ENCODE measurements at regions not wholly inside any gene's neighbourhood (a gene's known extent, or its start where the extent isn't known, plus 50 kb on each side); places are given as distances from the start of the nearest gene placed in this dataset.

- TF ChIP-seq, protein P1, sequence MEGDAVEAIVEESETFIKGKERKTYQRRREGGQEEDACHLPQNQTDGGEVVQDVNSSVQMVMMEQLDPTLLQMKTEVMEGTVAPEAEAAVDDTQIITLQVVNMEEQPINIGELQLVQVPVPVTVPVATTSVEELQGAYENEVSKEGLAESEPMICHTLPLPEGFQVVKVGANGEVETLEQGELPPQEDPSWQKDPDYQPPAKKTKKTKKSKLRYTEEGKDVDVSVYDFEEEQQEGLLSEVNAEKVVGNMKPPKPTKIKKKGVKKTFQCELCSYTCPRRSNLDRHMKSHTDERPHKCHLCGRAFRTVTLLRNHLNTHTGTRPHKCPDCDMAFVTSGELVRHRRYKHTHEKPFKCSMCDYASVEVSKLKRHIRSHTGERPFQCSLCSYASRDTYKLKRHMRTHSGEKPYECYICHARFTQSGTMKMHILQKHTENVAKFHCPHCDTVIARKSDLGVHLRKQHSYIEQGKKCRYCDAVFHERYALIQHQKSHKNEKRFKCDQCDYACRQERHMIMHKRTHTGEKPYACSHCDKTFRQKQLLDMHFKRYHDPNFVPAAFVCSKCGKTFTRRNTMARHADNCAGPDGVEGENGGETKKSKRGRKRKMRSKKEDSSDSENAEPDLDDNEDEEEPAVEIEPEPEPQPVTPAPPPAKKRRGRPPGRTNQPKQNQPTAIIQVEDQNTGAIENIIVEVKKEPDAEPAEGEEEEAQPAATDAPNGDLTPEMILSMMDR (IDR thresholded peaks at IDR 0.05), result no peak
- TF ChIP-seq EZH2 (IDR thresholded peaks at IDR 0.05; ENCODE audit: borderline replicate concordance, insufficient read depth, low read depth, low read length, poor library complexity, severe bottlenecking), result no peak
- no peak for DNase-seq
- Histone ChIP-seq H3K27me3 (replicated peaks in 1 of 4; ENCODE audit: control extremely low read depth in 1 of 4, control insufficient read depth in 3 of 4, insufficient read depth in 4 of 4, low read length in 3 of 4) (no peaks in the 10 kb centered on the region), H4K20me1 (ENCODE audit: control insufficient read depth, insufficient read depth, low read length, poor library complexity, severe bottlenecking) (peaks cover 99% of the 10 kb centered on the region), H3K79me2 (ENCODE audit: control insufficient read depth, insufficient read depth, low read length) (peaks cover 100% of the 10 kb centered on the region), H3K4me2 (replicated peaks; ENCODE audit: low read depth, low read length, poor library complexity, severe bottlenecking) (no peak overlapping the region), H3K36me3 (replicated peaks in 1 of 2; ENCODE audit: control extremely low read depth in 1 of 2, control insufficient read depth in 1 of 2, extremely low read depth in 1 of 2, insufficient read depth in 2 of 2, low read length in 1 of 2) (peaks cover 2 to 43% of the 10 kb centered on the region in 2 experiments), H2AFZ (ENCODE audit: insufficient read depth, low read depth, low read length, poor library complexity, severe bottlenecking) (no peak overlapping the region), H3K9ac (ENCODE audit: low read length) (no peak overlapping the region), H3K27ac (ENCODE audit: low read length in 2 of 2) (peak overlapping the region in 1 of 2 donors; percentile 44), H3K4me3 (ENCODE audit: control extremely low read depth in 1 of 5, extremely low read depth in 1 of 5, insufficient read depth in 1 of 5, low read depth in 2 of 5, low read length in 4 of 5) (no peak overlapping the region), H3K9me3 (ENCODE audit: control extremely low read depth in 1 of 3, control insufficient read depth in 2 of 3, insufficient read depth in 1 of 3, low read length in 2 of 3) (peaks cover 0 to 3% (median 0%) of the 10 kb centered on the region in 3 donors), H3K4me1 (ENCODE audit: control insufficient read depth in 2 of 2, insufficient read depth in 2 of 2, low read length in 2 of 2) (peaks cover 29 to 38% of the 10 kb centered on the region in 2 donors)
- Mint-ChIP-seq H3K9me3 (ENCODE audit: insufficient read depth) (no peaks in the 10 kb centered on the region), H3K4me3 (no peak overlapping the region), H3K27me3 (no peaks in the 10 kb centered on the region), H3K4me1 (peaks cover 73% of the 10 kb centered on the region), H3K27ac (peak overlapping the region; percentile 53)
- POLR2A ChIA-PET, result interaction anchor here (0.7 kb wide), 1 partner anchor 9 kb away, joined by 9 read pairs; no protein-coding TSS in a partner anchor
- intact Hi-C loops (cut with micrococcal nuclease), result no loop called here
- no peak for ATAC-seq (ENCODE audit: low read depth)
- CTCF ChIA-PET, result interaction anchor here (0.7 to 1.7 kb wide), 5 partner anchors 14 to 122 kb away, joined by 3 to 11 read pairs (median 4); no protein-coding TSS in a partner anchor
- WGBS (ENCODE audit: insufficient coverage), result no CpG with 5 or more reads among the region's 1 CpG
Observed at GRCh38 chr7:131019351-131019750, 285.3 kb upstream of the KLF14 start.

DNA sequence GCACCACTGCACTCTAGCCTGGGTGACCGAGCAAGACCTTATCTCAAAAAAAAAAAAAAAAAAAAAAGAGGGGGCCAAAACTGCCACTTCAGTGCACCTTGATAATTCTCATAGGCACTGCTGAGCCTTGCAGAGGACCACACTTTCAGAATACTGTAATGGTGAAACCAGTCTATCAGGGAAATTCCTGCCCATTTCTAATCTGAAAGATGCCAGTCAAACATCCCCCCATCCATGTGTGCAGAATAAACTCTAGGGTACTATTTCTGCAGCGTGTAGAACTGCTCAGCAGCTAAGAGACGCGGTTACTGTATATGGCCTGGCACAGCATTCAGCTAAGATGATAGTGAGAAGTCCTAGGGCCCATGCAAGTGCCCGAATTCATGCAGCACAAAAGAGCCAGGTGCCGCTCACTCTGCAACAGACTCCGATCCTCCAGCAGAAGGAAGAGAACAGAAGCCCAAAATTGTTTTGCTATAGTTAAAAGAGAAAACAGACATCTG, 286.8 kb upstream of the KLF14 start:
- ChIA-PET CTCF (interaction anchor here (0.6 to 1.7 kb wide), 5 partner anchors 13 to 121 kb away, joined by 3 to 5 read pairs (median 3); no protein-coding TSS in a partner anchor), POLR2A (interaction anchor here (0.7 kb wide), 1 partner anchor 108 kb away, joined by 7 read pairs; no protein-coding TSS in a partner anchor)
- TF ChIP-seq EZH2 (IDR thresholded peaks at IDR 0.05; ENCODE audit: borderline replicate concordance, insufficient read depth, low read depth, low read length, poor library complexity, severe bottlenecking), result no peak
- TF ChIP-seq, protein P1 (IDR thresholded peaks at IDR 0.05), result no peak
- H3K4me3 Mint-ChIP-seq, result peak overlapping the region; percentile 77
- no peak overlapping the region for H2AFZ ChIP-seq (ENCODE audit: insufficient read depth, low read depth, low read length, poor library complexity, severe bottlenecking)
- no peak overlapping the region for H3K27ac ChIP-seq (ENCODE audit: low read length in 2 of 2)
- H3K36me3 ChIP-seq (replicated peaks in 1 of 2; ENCODE audit: control extremely low read depth in 1 of 2, control insufficient read depth in 1 of 2, extremely low read depth in 1 of 2, insufficient read depth in 2 of 2, low read length in 1 of 2), result peaks cover 2 to 32% of the 10 kb centered on the region in 2 experiments
- H3K27me3 ChIP-seq (replicated peaks in 1 of 4; ENCODE audit: control extremely low read depth in 1 of 4, control insufficient read depth in 3 of 4, insufficient read depth in 4 of 4, low read length in 3 of 4), result no peaks in the 10 kb centered on the region
- intact Hi-C loops (cut with micrococcal nuclease), result no loop called here
- peak; percentile 19 for ATAC-seq (ENCODE audit: low read depth)
- no peak overlapping the region for H3K9ac ChIP-seq (ENCODE audit: low read length)
- H3K79me2 ChIP-seq (ENCODE audit: control insufficient read depth, insufficient read depth, low read length), result peaks cover 100% of the 10 kb centered on the region
- peaks cover 97% of the 10 kb centered on the region for H4K20me1 ChIP-seq (ENCODE audit: control insufficient read depth, insufficient read depth, low read length, poor library complexity, severe bottlenecking)
- H3K4me2 ChIP-seq (replicated peaks; ENCODE audit: low read depth, low read length, poor library complexity, severe bottlenecking), result peak overlapping the region; percentile 45
- no peaks in the 10 kb centered on the region for H3K9me3 Mint-ChIP-seq (ENCODE audit: insufficient read depth)
- 45% methylated on average over 6 of the region's 7 CpGs for WGBS (ENCODE audit: insufficient coverage)
- no peak overlapping the region for H3K4me3 ChIP-seq (ENCODE audit: control extremely low read depth in 1 of 5, extremely low read depth in 1 of 5, insufficient read depth in 1 of 5, low read depth in 2 of 5, low read length in 4 of 5)
- peaks cover 0 to 3% (median 0%) of the 10 kb centered on the region in 3 donors for H3K9me3 ChIP-seq (ENCODE audit: control extremely low read depth in 1 of 3, control insufficient read depth in 2 of 3, insufficient read depth in 1 of 3, low read length in 2 of 3)
- no peaks in the 10 kb centered on the region for H3K27me3 Mint-ChIP-seq
- H3K4me1 ChIP-seq (ENCODE audit: control insufficient read depth in 2 of 2, insufficient read depth in 2 of 2, low read length in 2 of 2), result peaks cover 44 to 49% of the 10 kb centered on the region in 2 donors
- peaks cover 72% of the 10 kb centered on the region for H3K4me1 Mint-ChIP-seq
- H3K27ac Mint-ChIP-seq, result peak overlapping the region; percentile 84
- no peak for DNase-seq

All from B cell (primary cell).